LNCaP clone FGC (cell line): ENCODE measurements at regions not wholly inside any gene's neighbourhood (a gene's known extent, or its start where the extent isn't known, plus 50 kb on each side); places are given as distances from the start of the nearest gene placed in this dataset.

Source experiments
- DNase-seq: peaks from one replicate; pipeline ENCODE4 v3.0.0-alpha.2; 2011; ENCODE audit warnings: low read depth
- H3K4me3 ChIP-seq: 2 replicates; pipeline ENCODE4 v1.5.1; 2011; ENCODE audit warnings: mild to moderate bottlenecking, low read depth, low read length, control low read depth
- TF ChIP-seq, protein P1 (sequence below): IDR thresholded peaks from 2 replicates; pipeline ENCODE4 v1.5.1; 2012; ENCODE audit warnings: mild to moderate bottlenecking; ENCODE audit not compliant: control insufficient read depth, insufficient read depth; ENCODE audit errors: extremely low read depth

- DNase-seq = no peak
Observed at GRCh38 chr17:34710226-34710625, 130.8 kb downstream of the TMEM132E start.

DNA sequence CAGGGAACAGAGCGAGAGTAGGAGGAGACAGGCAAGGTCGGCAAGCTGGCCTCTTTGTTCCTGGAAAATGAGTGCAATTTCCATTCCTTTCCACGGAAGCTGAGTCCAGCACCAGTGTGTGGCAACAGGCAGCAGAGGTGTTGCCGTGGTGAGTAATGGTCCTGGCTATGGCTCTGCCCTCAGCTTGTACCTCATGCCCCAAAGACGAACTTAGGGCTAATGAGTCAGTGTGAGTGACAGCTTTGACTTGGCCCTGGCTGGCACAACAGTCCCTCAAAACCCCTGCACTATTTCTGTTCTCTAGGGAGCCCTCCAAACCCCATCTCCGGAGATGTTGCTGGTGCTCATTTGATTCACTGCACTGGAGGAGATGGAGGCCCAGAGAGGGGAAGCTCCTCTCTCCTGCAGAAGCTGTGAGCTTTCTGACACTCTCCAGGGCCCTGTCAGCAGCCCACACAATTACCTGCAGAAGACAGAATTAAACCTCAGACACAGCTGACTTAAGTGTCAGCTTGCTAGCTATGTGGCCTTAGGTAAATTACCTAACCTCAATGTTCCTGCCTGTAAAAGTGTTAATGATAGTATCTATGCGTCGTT is 129.9 kb downstream of the TMEM132E start:
- TF ChIP-seq, protein P1, sequence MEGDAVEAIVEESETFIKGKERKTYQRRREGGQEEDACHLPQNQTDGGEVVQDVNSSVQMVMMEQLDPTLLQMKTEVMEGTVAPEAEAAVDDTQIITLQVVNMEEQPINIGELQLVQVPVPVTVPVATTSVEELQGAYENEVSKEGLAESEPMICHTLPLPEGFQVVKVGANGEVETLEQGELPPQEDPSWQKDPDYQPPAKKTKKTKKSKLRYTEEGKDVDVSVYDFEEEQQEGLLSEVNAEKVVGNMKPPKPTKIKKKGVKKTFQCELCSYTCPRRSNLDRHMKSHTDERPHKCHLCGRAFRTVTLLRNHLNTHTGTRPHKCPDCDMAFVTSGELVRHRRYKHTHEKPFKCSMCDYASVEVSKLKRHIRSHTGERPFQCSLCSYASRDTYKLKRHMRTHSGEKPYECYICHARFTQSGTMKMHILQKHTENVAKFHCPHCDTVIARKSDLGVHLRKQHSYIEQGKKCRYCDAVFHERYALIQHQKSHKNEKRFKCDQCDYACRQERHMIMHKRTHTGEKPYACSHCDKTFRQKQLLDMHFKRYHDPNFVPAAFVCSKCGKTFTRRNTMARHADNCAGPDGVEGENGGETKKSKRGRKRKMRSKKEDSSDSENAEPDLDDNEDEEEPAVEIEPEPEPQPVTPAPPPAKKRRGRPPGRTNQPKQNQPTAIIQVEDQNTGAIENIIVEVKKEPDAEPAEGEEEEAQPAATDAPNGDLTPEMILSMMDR = no peak
- DNase-seq = no peak
- no peak overlapping the region for H3K4me3 ChIP-seq

More at GRCh38 chr17:34710226-34710625, 130.8 kb downstream of the TMEM132E start:
- H3K4me3 ChIP-seq = no peak overlapping the region
- TF ChIP-seq, protein P1 = no peak

- no peak for DNase-seq
- TF ChIP-seq, protein P1 = no peak
- H3K4me3 ChIP-seq = no peak overlapping the region
Observed at GRCh38 chr17:34706029-34706428, 126.6 kb downstream of the TMEM132E start.

DNA sequence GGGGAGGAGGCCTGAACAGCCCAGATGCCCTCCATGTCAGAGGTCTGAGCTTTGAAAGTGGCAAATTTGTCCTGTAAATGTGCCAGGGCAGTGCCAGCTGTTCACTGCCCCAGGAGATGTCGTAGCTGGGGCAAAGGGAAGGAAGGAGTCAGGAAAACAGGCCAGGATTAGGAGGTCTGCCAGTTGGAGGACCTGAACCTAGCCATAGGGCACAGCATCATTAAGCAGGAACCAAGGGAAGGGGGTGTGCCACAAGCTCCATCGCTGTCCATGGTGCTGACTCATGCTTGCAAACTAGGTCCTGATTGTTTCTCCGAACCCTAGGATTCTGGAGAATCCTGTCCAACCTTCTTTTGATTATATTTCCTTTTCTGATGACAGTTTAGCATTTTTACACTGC is 124.2 kb downstream of the TMEM132E start:
- peak; percentile 25 for DNase-seq
- no peak overlapping the region for H3K4me3 ChIP-seq
- TF ChIP-seq, protein P1 = no peak

GRCh38 chr17:34699181-34699580 is 119.8 kb downstream of the TMEM132E start:
- TF ChIP-seq, protein P1 = no peak
- no peak for DNase-seq
- H3K4me3 ChIP-seq = no peak overlapping the region

DNA sequence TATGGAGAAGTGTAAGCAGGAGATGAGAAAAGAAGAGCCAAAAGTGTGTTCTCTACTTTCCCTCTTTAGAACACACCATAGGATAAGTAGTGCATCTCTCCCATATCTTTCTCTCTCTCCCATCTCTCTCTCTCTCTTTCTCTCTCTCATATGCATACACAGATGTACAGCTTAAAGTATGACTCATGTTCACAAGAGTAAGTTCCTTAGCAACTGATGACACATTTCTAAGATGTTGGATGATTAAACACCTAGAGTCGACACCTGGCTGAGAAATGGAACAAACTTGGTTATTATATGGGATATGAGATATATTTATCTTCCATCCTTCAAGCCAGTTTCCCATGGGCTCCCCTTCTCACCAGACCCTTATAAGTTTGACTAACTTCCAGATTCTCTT is 113.5 kb downstream of the TMEM132E start:
- H3K4me3 ChIP-seq = no peak overlapping the region
- DNase-seq = no peak
- TF ChIP-seq, protein P1 = no peak
